Rectal smooth muscle tissue (tissue), 1 donor: ENCODE measurements at regions not wholly inside any gene's neighbourhood (a gene's known extent, or its start where the extent isn't known, plus 50 kb on each side); places are given as distances from the start of the nearest gene placed in this dataset.

Experiments
- H3K27ac ChIP-seq: one replicate; pipeline ENCODE4 v1.7.0; 2013; ENCODE audit warnings: low read depth, low read length, inconsistent platforms
- H3K27me3 ChIP-seq: one replicate; pipeline ENCODE4 v1.7.0; 2013; ENCODE audit warnings: low read length; ENCODE audit not compliant: control insufficient read depth, insufficient read depth
- H3K36me3 ChIP-seq: one replicate; pipeline ENCODE4 v1.7.0; 2013; ENCODE audit warnings: low read length; ENCODE audit not compliant: control insufficient read depth, insufficient read depth
- H3K4me1 ChIP-seq: one replicate; pipeline ENCODE4 v1.7.0; 2013; ENCODE audit warnings: low read length; ENCODE audit not compliant: control insufficient read depth, insufficient read depth
- H3K4me3 ChIP-seq: one replicate; pipeline ENCODE4 v1.7.0; 2013; ENCODE audit warnings: low read length
- H3K9ac ChIP-seq: one replicate; pipeline ENCODE4 v1.7.0; 2013; ENCODE audit warnings: low read length

DNA sequence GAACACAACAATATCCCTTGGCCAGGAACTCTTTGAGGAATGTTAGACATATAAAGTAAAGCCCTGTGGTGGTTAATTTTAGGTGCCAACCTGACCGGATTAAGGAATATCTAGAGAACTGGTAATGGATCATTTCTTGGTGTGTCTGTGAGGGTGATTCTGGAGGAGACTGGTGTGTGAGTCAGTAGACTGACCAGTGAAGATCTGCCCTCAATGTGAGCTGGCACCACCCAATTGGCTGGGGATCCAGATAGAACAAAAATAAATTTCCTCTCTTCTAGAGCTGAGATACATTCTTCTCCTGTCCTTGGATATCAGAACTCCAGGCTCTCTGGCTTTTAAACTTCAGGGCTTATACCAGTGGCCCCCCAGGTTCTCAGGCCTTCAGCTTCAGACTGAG, 56.2 kb upstream of the TNPO1 start:
- Histone ChIP-seq H3K27me3 (no peaks in the 10 kb centered on the region), H3K27ac (no peak overlapping the region), H3K36me3 (no peaks in the 10 kb centered on the region), H3K4me3 (no peak overlapping the region), H3K4me1 (no peaks in the 10 kb centered on the region), H3K9ac (no peak overlapping the region)

DNA sequence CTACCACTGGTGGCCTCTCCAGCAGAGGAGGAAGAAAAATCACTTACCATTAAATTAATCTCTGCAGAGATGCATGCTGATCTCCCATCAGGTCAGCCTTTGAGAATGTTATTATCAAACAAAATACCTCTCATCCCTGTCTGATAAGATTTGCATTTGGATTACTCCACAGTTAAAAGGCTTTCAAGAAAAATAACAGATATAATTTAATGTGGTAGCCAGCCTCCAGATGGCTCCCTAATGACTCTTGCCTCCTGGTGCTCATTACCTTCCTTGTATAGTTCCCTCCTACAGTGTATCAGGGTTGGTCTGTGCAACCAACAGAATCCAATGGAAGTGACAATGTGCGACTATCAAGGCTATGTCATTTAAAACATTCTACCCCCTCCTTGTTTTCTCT, 63.6 kb upstream of the TNPO1 start:
- Histone ChIP-seq H3K36me3 (no peaks in the 10 kb centered on the region), H3K9ac (no peak overlapping the region), H3K27me3 (no peaks in the 10 kb centered on the region), H3K27ac (no peak overlapping the region), H3K4me3 (no peak overlapping the region), H3K4me1 (no peaks in the 10 kb centered on the region)

DNA sequence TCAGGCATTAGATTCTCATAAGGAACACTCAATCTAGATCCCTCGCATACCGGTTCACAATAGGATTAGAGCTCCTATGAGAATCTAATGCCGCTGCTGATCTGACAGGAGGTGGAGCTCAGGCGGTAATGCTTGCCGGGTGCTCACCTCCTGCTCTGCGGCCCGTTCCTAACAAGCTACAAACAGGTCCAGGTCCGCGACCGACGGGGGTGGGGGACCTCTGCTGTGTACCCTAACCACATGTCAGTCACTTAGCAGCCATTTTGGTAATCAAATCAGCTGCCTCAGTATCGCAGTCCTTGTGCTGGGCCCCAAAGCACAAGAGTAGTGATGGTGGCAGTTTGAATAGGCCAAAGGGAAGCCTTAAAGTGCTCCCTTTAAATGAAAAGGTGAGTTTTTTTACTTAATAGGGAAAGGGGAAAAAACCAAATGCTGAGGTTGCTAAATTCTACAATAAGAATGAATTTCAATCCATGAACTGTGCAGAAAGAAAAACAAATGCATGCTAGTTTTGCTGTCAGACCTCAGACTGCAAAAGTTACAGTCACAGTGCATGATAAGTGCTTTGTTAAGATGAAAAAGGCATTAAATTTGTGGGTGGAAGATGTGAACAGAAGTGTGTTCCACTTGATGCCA, 67.0 kb upstream of the TNPO1 start:
- no peak overlapping the region for H3K9ac ChIP-seq
- no peaks in the 10 kb centered on the region for H3K4me1 ChIP-seq
- no peaks in the 10 kb centered on the region for H3K27me3 ChIP-seq
- no peaks in the 10 kb centered on the region for H3K36me3 ChIP-seq
- no peak overlapping the region for H3K4me3 ChIP-seq
- no peak overlapping the region for H3K27ac ChIP-seq

DNA sequence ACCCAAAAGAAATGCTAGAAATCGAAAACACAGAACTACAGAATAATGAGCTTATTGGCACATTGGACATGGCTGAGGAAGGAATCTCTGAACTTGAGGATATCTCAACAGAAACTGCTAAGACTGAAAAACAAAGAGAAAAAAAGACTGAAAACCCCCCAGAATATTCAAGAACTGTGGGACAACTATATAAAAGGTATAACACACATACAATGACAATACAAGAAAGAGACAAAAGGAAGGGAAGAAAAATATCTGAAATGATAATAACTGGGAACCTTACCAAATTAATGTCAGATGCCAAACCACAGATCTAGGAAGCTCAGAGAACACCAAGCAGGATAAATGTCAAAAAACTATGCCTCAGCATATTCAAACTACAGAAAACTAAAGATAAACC, 68.6 kb upstream of the TNPO1 start:
- Histone ChIP-seq H3K4me1 (no peaks in the 10 kb centered on the region), H3K27me3 (no peaks in the 10 kb centered on the region), H3K36me3 (no peaks in the 10 kb centered on the region), H3K4me3 (no peak overlapping the region), H3K9ac (no peak overlapping the region), H3K27ac (no peak overlapping the region)

DNA sequence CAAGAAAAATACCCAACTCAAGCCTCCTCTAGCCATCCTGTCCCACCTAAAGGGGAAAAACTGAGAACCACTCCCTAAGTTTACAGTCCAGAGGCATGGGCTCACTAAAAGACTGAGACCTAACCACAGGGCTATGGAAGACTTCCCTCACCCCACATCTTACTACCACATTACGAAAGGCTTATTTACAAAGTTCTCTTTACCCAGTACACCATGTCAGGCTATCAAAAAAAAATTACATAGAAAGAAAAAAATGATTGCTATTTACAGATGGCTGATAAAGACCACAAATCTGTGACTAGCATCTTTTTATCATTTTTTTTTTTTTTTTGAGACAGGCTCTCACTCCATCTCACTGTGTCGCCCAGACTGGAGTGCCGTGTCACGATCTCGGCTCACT, 69.7 kb upstream of the TNPO1 start:
- no peaks in the 10 kb centered on the region for H3K27me3 ChIP-seq
- no peak overlapping the region for H3K9ac ChIP-seq
- no peak overlapping the region for H3K4me3 ChIP-seq
- H3K36me3 ChIP-seq: no peaks in the 10 kb centered on the region
- H3K4me1 ChIP-seq: no peaks in the 10 kb centered on the region
- no peak overlapping the region for H3K27ac ChIP-seq

DNA sequence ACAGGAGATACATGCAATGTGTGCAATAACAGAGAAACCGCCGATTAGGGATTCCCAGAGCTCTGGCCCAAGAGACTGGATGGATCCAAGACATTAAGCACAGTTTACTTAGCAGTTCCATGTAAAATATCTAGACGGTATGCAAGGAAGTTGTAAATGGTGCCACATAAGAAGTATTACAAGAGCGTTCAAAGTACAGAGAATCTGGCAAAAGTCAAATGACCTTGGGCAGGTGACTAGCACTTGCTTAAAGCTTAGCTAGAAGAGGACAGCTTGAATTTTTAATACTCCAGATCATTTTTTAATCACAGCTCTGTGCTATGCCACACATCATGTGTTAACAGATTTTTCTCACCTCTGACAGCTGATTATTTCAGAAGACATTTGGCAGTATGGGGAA, 72.3 kb upstream of the TNPO1 start:
- Histone ChIP-seq H3K27me3 (no peaks in the 10 kb centered on the region), H3K4me1 (no peaks in the 10 kb centered on the region), H3K36me3 (no peaks in the 10 kb centered on the region), H3K9ac (no peak overlapping the region), H3K27ac (no peak overlapping the region), H3K4me3 (no peak overlapping the region)

DNA sequence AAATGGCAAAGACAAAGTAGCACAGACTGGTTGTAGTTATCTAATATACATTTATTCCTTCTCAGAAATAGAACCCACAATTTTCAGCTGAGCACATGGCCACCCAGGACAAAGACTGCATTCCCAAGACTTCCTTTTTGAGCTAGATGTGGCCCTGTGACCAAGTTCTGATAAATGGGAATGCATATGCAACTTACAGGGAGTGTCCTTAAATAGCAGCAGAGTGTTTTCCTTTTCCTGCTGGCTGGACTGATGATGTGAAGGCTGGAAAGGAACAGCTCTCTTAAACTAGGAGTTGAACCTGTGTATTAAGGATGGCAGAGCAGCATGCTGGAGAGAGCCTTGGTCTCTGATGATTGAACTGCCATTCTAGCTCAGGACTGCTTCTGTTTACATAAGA, 74.7 kb upstream of the TNPO1 start:
- Histone ChIP-seq H3K27me3 (no peaks in the 10 kb centered on the region), H3K9ac (no peak overlapping the region), H3K36me3 (no peaks in the 10 kb centered on the region), H3K27ac (no peak overlapping the region), H3K4me1 (no peaks in the 10 kb centered on the region), H3K4me3 (no peak overlapping the region)

DNA sequence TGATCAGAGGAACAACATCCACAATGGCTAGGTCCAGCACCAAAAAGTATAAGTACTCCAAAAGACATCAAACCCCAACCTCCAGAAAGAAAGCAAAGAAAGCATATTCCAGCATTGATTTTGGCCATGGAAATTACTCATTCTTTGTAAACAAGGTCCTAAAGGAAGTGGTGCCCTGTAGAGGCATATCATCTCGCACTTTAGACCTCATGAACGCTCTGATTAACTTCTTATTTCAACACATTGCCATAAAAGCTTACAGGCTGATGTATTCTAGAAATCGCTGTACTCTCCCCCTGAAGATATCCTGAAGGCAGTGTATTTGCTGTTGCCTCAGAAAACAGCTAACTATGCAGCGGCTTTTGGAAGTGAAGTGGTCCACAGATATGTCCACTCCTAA, 82.7 kb upstream of the TNPO1 start:
- Histone ChIP-seq H3K4me1 (no peaks in the 10 kb centered on the region), H3K27me3 (no peaks in the 10 kb centered on the region), H3K4me3 (no peak overlapping the region), H3K27ac (no peak overlapping the region), H3K36me3 (no peaks in the 10 kb centered on the region), H3K9ac (no peak overlapping the region)

DNA sequence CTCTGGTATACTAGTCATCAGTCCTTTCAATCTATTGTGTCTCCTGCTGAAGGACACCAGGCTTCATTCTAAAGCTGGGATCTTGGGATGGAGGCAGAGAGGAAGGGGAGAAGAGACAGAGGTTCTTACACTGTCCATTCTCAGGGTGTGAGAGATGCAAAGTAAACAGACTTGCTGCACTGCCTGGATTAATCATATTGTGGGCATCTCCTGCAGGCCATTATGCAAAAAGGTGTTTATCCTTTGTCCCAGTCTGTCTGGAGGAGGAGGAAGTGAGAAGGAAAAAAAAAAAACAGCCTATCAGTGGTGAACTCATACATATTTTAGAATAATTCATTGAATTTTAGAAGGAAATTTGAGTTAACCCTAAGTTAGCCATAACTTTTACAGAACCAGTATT, 92.9 kb upstream of the TNPO1 start:
- Histone ChIP-seq H3K9ac (no peak overlapping the region), H3K36me3 (no peaks in the 10 kb centered on the region), H3K4me1 (peaks cover 2% of the 10 kb centered on the region), H3K27ac (no peak overlapping the region), H3K27me3 (no peaks in the 10 kb centered on the region), H3K4me3 (no peak overlapping the region)

DNA sequence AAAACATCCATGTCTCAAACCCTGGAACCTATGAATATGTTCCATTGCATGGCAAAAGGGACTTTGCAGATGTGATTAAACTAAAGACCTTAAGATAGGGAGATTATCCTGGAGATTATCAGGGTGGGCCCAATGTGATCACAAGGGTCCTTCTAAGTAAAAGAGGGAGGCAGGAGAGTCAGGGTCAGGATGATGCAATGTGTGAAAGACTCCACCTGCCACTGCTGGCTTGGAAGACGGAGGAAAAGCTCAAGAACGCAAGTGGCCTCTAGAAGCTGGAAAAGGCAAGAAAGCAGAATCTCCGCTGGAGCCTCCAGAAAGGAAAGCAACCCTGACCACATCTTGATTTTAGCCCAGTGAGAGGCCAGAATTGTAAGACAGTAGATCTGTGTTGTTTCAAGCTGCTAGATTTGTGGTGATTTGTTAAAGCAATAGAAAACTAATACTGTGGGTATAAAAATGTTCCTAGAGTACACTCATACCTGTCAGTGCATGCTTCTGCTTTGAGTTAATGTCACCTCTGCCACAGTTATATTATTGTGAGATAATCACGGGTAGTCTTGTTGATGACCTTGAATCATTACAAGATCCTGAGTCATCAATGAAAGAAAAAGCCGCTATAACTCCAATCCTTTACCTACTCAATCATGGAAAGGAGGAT, 93.5 kb upstream of the TNPO1 start:
- H3K36me3 ChIP-seq: no peaks in the 10 kb centered on the region
- no peak overlapping the region for H3K9ac ChIP-seq
- peaks cover 2% of the 10 kb centered on the region for H3K4me1 ChIP-seq
- no peak overlapping the region for H3K27ac ChIP-seq
- no peaks in the 10 kb centered on the region for H3K27me3 ChIP-seq
- H3K4me3 ChIP-seq: no peak overlapping the region

DNA sequence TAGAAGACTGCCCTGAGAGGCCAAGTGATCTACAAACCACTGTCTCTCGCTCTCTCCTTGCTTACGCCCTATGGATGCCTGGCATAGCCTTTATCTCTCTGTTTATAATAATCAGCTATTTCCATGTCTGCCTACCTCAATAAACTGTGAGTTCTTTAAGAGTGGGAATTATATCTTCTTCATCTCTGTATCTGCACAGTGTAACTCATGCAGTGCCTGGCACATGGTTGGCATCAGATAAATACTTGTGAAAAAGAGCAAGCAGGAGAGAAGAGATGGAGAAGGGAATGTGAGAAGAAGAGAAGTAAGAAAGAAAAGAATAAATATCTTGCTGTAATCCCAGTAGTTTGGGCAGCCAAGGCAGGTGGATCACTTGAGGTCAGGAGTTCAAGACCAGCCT, 94.6 kb upstream of the TNPO1 start:
- H3K36me3 ChIP-seq: no peaks in the 10 kb centered on the region
- H3K27ac ChIP-seq: no peak overlapping the region
- H3K4me1 ChIP-seq: peaks cover 2% of the 10 kb centered on the region
- no peak overlapping the region for H3K9ac ChIP-seq
- no peak overlapping the region for H3K4me3 ChIP-seq
- H3K27me3 ChIP-seq: no peaks in the 10 kb centered on the region

DNA sequence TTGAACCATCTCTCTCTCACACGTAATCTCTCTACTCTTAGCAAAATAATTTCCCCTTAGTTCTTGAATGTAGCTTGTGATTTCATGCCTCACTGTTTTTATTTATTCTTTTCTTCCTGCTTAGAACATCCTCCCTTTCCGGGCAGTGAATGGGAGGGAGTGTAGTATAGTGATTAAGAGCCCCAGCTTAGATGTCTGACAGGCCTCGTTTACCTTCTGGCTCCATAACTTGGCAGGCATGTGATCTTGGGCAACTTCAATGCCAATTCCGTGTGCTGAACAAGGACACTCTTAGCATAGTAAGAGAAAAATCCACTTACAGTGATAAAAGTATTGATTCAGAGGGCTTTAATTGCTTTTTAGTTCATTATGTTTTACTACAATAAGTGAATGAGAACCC, 96.3 kb upstream of the TNPO1 start:
- Histone ChIP-seq H3K4me1 (peaks cover 2% of the 10 kb centered on the region), H3K27me3 (no peaks in the 10 kb centered on the region), H3K9ac (no peak overlapping the region), H3K4me3 (no peak overlapping the region), H3K27ac (no peak overlapping the region), H3K36me3 (no peaks in the 10 kb centered on the region)

DNA sequence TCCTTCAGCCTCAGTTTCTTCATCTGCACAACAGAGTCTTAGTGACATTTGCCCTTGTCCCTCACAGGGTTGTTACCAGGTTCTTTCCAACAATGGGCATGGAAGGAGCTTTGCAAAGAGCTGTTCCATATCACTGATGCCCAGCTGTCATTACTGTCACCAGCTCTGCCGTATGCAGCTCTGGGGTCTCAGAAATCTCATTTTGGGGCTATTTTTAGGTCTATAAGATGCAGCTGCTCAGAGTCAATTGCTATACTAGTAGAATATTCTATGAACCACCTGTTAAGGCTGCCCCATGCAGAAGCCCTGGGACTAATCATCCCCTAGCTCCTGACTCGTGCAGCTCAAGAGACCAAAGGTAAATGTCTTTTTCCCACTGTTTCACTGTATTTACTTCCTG, 105.1 kb upstream of the TNPO1 start:
- Histone ChIP-seq H3K36me3 (no peaks in the 10 kb centered on the region), H3K27me3 (no peaks in the 10 kb centered on the region), H3K9ac (no peak overlapping the region), H3K27ac (no peak overlapping the region), H3K4me3 (no peak overlapping the region), H3K4me1 (no peaks in the 10 kb centered on the region)
